ENCODE measurements at regions not wholly inside any gene's neighbourhood (a gene's known extent, or its start where the extent isn't known, plus 50 kb on each side); places are given as distances from the start of the nearest gene placed in this dataset.
A peak's percentile ranks its signal among the peaks of the same experiment; 100 is the strongest.

GRCh38 chr20:51275826-51276225 is 252.9 kb upstream of the KCNG1 start:
- no peaks in the 10 kb centered on the region for H3K36me3 ChIP-seq (ENCODE audit: control insufficient read depth in 2 of 2, extremely low read depth in 1 of 2, insufficient read depth in 2 of 2, low read length in 2 of 2)
- dilution Hi-C loops (cut with MboI; ENCODE audit: extremely low pct_ligation_motif_present, low sequenced_read_pairs): no loop called here
- no peak overlapping the region for H3K4me2 ChIP-seq (ENCODE audit: insufficient read depth, low read length)
- no TSS peak for BruUV-seq (replicated peaks)
- H3K9ac ChIP-seq (replicated peaks; ENCODE audit: extremely low read depth, insufficient read depth, low read length): no peak overlapping the region
- no peaks in the 10 kb centered on the region for H3K9me1 ChIP-seq (replicated peaks; ENCODE audit: control insufficient read depth, extremely low read depth, insufficient read depth, low read length)
- no peak overlapping the region for H2AFZ ChIP-seq (ENCODE audit: low read depth, low read length)
- H4K20me1 ChIP-seq (replicated peaks; ENCODE audit: control insufficient read depth, extremely low read depth, insufficient read depth, low read length): no peaks in the 10 kb centered on the region
- H3K27ac ChIP-seq (ENCODE audit: insufficient read depth, low read depth, low read length): no peak overlapping the region
- peaks cover 8 to 11% of the 10 kb centered on the region in 2 experiments for H3K27me3 ChIP-seq (ENCODE audit: control insufficient read depth in 2 of 2, insufficient read depth in 2 of 2, low read length in 2 of 2)
- no peaks in the 10 kb centered on the region for H3K79me2 ChIP-seq (ENCODE audit: control insufficient read depth, insufficient read depth, low read length)
- TF ChIP-seq CTCF (IDR thresholded peaks at IDR 0.05; ENCODE audit: extremely low read depth in 1 of 2, insufficient read depth in 1 of 2, low read depth in 1 of 2, low read length in 2 of 2): no peak
- peak; percentile 14 for TF ChIP-seq FOS (IDR thresholded peaks at IDR 0.05; ENCODE audit: borderline replicate concordance, insufficient read depth, low read length)
- ChIA-PET CTCF (interaction anchor here (0.6 to 2.5 kb wide), 8 partner anchors 9 to 295 kb away, joined by 3 to 11 read pairs (median 4); no protein-coding TSS in a partner anchor), POLR2A (no interaction called here)
- H3K4me1 ChIP-seq (ENCODE audit: control insufficient read depth, extremely low read depth, insufficient read depth, low read length): no peaks in the 10 kb centered on the region
- DNase-seq (ENCODE audit: low read depth, low spot score) (peak; percentile 12), FAIRE-seq (no peak)
- no peaks in the 10 kb centered on the region for H3K9me3 ChIP-seq (replicated peaks; ENCODE audit: control insufficient read depth, insufficient read depth, low read length)
- no peak overlapping the region for H3K4me3 ChIP-seq (replicated peaks in 1 of 3; ENCODE audit: insufficient read depth in 1 of 3, low read depth in 1 of 3, low read length in 3 of 3)
- intact Hi-C loops (cut with micrococcal nuclease): no loop called here

- no peak for TF ChIP-seq MAX (IDR thresholded peaks at IDR 0.05; ENCODE audit: insufficient read depth, insufficient read length)
- TF ChIP-seq MYC (IDR thresholded peaks at IDR 0.05; ENCODE audit: low read depth, low read length): no peak
- no peak for TF ChIP-seq POLR2AphosphoS5 (IDR thresholded peaks at IDR 0.05; ENCODE audit: insufficient read depth, low read depth, low read length)
- TF ChIP-seq GATA2 (IDR thresholded peaks at IDR 0.05; ENCODE audit: insufficient read depth, insufficient read length, low read depth, low read length): no peak
- TF ChIP-seq CTCF (IDR thresholded peaks at IDR 0.05; ENCODE audit: extremely low read depth in 1 of 2, insufficient read depth in 1 of 2, low read depth in 1 of 2, low read length in 2 of 2): no peak
- no peak for TF ChIP-seq FOS (IDR thresholded peaks at IDR 0.05; ENCODE audit: borderline replicate concordance, insufficient read depth, low read length)
- no peak for TF ChIP-seq POLR2A (IDR thresholded peaks at IDR 0.05; ENCODE audit: low read depth, low read length)
- no peak for TF ChIP-seq JUN (IDR thresholded peaks at IDR 0.05; ENCODE audit: borderline replicate concordance, insufficient read depth, insufficient read length, low read depth)
- TF ChIP-seq EZH2 (IDR thresholded peaks at IDR 0.05; ENCODE audit: borderline replicate concordance, low read depth, low read length, severe bottlenecking): no peak
- ChIA-PET POLR2A (no interaction called here), CTCF (interaction anchor here (0.8 to 2.5 kb wide), 5 partner anchors 9 to 288 kb away, joined by 3 to 11 read pairs (median 6); no protein-coding TSS in a partner anchor)
- Histone ChIP-seq H2AFZ (ENCODE audit: low read depth, low read length) (no peak overlapping the region), H3K4me1 (ENCODE audit: control insufficient read depth, extremely low read depth, insufficient read depth, low read length) (no peaks in the 10 kb centered on the region), H3K9me1 (replicated peaks; ENCODE audit: control insufficient read depth, extremely low read depth, insufficient read depth, low read length) (no peaks in the 10 kb centered on the region), H3K36me3 (ENCODE audit: control insufficient read depth in 2 of 2, extremely low read depth in 1 of 2, insufficient read depth in 2 of 2, low read length in 2 of 2) (no peaks in the 10 kb centered on the region), H3K4me2 (ENCODE audit: insufficient read depth, low read length) (no peak overlapping the region), H3K9ac (replicated peaks; ENCODE audit: extremely low read depth, insufficient read depth, low read length) (no peak overlapping the region), H4K20me1 (replicated peaks; ENCODE audit: control insufficient read depth, extremely low read depth, insufficient read depth, low read length) (no peaks in the 10 kb centered on the region), H3K27ac (ENCODE audit: insufficient read depth, low read depth, low read length) (no peak overlapping the region), H3K4me3 (replicated peaks in 1 of 3; ENCODE audit: insufficient read depth in 1 of 3, low read depth in 1 of 3, low read length in 3 of 3) (no peak overlapping the region), H3K9me3 (replicated peaks; ENCODE audit: control insufficient read depth, insufficient read depth, low read length) (no peaks in the 10 kb centered on the region), H3K27me3 (ENCODE audit: control insufficient read depth in 2 of 2, insufficient read depth in 2 of 2, low read length in 2 of 2) (peaks cover 8 to 11% of the 10 kb centered on the region in 2 experiments), H3K79me2 (ENCODE audit: control insufficient read depth, insufficient read depth, low read length) (no peaks in the 10 kb centered on the region)
- no peak for FAIRE-seq
- dilution Hi-C loops (cut with MboI; ENCODE audit: extremely low pct_ligation_motif_present, low sequenced_read_pairs): no loop called here
- DNase-seq (ENCODE audit: low read depth, low spot score): no peak
- no TSS peak for BruUV-seq (replicated peaks)
- intact Hi-C loops (cut with micrococcal nuclease): no loop called here
Observed at GRCh38 chr20:51275181-51275580, 252.3 kb upstream of the KCNG1 start.
